CD4-positive, alpha-beta T cell treated with Interleukin-4 for 4 hours (primary cell): ENCODE measurements at regions not wholly inside any gene's neighbourhood (a gene's known extent, or its start where the extent isn't known, plus 50 kb on each side); places are given as distances from the start of the nearest gene placed in this dataset.

ENCODE experiments used
- DNase-seq: peaks from one replicate; pipeline ENCODE4 v3.0.0-alpha.2; 2020

DNA sequence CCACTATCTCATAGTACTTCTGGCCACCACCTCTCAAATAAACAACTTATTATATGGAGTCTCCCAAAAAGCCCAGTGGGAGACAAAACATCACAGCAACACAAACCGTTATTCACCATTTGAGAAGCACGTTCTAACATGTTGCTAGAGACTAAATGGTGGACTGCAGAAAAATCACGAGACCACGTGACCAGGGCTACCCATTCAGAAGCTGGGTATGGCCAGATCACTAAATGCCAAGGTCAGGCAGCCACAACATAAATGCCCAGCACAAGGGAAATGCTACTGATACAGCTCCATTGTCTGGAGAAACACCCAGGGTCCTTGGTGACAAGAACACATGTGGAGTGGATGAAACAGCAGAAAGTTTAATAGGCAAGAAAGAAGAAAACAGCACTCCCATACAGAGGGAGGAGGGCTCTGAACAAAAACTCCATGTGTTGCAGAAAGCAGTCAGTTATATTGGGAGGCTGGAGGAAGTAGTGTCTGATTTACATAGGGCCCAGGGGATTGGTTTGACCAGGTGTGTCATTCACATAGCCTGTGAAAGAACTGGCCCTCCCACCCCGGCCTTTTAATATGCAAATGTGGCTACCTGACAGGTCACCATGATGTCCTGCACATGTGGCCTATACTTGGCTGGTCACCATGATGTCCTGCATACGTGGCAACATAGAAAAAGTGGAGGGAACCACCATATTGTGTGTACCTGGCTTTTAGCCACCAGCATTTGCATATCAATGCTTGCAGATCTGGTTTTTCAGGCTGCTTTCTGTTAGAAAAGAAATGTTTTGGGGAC is 97.2 kb downstream of the TRIM36 start:
- no peak for DNase-seq

GRCh38 chr5:115070737-115071136 is 99.0 kb downstream of the TRIM36 start:
- no peak for DNase-seq

- no peak for DNase-seq
Observed at GRCh38 chr5:115069087-115069968, 100.4 kb downstream of the TRIM36 start.

DNA sequence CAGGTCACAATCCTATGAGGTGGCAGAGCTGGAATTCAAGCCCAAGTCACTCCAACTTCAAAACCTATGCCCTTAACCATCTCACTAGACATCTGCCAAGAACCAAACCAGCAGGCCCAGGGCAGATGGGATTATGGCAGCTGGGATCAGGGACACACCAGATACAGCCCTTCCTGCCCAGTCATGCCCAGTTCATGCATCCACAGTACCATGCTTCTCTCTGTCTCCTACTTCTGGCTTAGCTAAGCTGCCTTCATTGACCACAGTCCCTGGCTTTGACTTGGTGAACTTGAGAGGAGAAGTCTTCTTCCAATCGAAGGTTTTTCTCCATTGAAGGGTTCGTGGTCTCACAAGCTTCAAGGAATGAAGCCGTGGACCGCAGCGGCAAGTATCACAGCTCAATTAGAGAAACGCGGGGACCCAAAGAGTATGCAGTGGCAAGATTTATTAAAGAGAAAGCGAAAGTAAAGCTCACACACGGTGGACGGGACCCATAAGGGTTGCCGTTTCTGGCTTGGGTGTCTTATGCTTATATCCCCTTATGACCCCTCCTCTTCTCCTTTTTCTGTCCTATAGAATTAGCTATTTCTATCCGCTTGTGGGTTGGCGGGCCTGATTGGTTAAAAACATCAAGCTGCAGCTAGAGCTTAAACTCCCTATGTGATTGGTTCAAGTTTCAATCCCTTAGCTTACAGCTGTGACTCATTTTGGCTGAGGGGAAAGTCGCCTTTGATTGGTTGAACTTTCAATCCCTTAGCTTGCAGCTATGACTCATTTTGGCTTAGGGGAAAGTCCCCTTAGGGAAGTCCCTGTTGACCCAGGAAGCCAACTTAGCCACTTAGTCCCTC is 101.2 kb downstream of the TRIM36 start:
- DNase-seq: peak; percentile 59

DNA sequence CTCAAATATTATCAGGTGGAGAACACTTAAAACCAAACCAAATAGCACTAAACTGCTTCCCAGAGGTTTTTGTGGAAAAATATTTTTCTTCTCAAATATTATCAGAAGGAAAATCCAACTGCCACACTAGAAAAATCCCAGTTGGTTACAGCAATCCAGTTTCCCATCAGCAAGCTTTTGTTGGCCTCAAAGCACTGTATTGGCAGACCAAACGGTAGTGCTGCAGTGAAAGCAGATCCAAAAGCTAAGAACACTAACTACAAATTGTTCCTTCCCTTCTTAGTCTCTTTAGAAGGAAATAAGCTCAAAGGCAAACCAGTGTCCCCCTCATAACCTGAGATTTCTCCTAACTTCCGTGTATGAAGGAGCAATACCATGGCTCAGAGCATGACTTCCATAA is 105.3 kb downstream of the TRIM36 start:
- DNase-seq: no peak

- no peak for DNase-seq
Observed at GRCh38 chr5:115054387-115054951, 115.2 kb downstream of the TRIM36 start.

- no peak for DNase-seq
Observed at GRCh38 chr5:115052948-115053347, 116.8 kb downstream of the TRIM36 start.

DNA sequence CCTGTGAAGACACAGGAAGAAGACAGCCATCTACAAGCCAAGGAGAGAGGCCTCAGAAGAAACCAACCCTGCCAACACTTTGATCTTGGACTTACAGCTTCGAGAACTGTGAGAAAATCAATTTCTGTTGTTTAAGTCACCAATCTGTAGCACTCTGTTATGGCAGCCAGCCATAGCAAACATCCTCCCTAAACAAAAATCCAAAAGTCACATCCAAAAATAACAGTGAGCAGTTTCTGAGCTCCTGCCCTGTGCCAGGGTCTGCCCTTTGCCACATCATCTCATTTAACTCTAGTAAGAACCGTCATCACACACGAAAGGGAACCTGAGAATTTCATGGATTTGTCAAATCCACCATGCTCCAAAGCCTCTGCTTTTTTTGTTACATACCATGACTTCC is 118.8 kb downstream of the TRIM36 start:
- no peak for DNase-seq

DNA sequence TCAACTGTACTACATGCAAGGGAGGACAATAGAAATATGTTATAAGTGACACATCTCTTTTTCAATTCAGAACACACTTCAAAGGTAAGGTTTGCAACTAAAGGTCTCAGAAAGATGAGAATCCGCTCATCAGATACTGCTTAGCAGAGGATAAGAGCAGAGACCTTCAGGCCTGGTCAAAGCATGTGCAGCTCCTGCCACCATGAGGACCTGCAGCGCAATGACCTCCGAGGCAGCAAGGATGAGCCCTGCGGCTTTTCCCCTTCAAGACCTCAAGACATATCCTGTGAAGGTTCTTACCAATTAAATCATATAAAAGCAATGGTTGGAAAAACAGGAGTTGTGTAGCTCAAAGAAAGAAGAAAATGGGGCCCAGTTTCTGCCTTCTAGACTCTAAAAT is 135.8 kb downstream of the TRIM36 start:
- no peak for DNase-seq

DNA sequence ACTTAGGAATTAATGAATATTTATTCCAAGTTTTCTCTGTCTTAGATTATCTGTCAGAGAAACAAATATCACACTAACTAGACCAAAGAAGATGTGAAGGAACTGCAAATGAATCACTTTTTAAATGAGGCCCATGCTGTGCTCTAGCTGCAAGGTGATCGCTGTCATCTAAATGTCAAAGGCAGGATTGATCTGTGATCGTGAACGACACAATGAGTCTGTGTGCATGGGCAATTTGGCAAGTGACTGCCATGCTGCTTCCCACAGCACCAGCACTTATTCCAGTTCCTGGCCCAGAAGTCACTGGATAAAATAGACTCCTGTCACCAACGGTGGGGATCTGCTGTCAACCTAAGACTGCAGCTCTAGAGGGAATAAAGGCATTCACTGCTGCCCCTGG is 141.2 kb downstream of the TRIM36 start:
- DNase-seq: no peak

DNA sequence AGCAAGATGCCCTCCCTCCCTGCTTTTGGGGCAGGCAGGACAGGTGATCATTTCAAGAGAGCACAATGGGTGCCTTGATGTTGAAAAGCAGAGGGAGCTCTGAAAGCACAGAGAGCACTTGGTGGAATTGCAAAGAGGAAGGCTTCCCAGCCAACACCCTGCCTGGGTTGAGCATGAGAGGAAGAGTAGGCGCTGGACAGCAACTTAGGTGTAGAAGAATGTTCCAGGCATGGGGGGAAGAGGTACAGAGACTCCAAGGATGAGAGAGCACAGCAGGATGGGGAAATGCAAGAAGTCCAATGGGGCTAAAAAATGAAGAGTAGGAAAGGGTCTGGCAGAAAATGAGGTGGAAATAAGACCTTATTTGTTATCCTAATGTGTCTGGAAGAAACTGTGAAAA is 144.8 kb downstream of the TRIM36 start:
- DNase-seq: no peak

DNA sequence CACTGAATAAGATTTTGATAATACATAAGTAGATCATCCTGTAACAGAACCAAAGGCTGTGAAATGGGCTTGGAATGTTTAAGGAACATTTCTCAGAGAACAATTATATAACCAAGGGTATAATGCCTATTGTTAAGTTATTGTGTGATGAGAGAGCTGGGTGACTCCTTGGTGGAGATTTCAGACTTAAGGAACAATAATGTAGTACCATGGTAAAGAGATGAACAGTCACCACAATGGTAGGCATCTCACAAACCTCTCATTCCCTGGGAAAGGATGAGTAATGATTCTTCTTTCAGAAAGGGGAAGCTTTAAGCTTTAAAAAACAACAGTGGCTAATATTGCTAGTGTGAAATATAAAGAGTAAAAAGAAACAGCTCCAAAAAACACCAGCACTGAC is 147.4 kb downstream of the TRIM36 start:
- no peak for DNase-seq

DNA sequence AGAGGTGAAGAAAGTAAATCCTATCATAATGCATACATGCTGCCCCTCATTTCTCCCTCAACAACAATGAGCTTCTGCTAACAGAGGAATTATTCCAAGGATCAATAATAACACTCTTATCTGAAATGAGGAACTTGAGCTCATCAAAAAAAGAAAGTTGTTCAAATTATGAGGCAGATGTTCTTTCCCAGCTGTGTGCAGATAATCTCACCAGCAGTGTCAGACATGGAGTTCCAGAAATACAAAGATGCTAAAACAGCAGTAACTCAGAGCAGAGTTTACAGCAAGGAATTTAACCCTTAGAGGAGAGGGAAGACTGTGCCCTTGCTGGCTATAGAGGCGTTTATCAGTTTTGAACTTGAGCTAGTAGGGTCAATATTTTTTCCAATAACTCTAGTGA is 153.1 kb downstream of the TRIM36 start:
- DNase-seq: no peak

DNA sequence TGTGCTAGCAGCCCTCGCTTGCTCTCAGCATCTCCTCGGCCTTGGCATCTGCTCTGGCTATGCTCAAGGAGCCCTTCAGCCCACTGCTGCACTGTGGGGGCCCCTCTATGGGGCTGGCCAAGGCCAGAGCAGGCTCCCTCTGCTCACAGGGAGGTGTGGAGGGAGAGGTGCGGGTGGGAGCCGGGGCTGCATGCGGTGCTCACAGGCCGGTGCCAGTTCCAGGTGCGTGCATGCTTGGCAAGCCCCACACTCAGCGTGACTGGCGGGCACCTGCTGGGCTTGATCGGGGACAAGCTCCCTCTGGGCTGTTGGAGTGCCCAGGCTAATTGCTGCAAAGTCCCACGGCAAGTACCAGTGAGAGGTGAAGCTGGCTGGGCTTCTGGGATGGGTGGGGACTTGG is 170.5 kb downstream of the TRIM36 start:
- no peak for DNase-seq

DNA sequence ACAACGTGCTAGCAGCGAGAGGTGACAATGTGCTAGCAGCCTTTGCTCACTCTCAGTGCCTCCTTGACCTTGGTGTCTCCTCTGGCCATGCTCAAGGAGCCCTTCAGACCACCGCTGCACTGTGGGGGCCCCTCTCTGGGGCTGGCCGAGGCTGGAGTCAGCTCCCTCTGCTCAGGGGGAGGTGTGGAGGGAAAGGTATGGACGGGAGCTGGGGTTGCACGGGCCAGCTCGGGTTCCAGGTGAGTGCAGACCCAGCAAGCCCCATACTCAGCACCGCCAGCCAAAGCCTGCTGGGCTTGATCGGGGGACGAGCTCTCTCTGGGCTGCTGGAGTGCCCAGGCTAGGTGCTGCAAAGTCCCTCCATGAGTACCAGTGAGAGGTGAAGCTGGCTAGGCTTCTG is 180.2 kb downstream of the TRIM36 start:
- DNase-seq: no peak

DNA sequence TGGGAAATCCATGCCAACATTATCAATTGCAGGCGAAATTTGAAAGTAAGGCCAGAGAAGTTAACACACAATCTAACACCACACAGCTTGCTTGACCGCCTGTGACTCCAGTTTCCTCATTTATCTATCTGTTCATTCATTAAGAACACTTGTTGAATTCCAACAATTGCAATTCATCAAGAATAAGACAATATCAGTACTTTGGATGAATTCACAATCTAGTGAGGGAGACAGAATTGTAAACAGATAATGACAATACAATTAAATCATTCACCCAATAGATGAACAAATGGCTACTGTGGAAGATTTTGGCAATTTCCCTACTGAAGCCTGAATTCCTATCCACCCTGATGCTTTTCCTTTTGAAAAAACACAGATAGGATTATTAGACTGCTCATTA is 181.6 kb downstream of the TRIM36 start:
- DNase-seq: no peak

DNA sequence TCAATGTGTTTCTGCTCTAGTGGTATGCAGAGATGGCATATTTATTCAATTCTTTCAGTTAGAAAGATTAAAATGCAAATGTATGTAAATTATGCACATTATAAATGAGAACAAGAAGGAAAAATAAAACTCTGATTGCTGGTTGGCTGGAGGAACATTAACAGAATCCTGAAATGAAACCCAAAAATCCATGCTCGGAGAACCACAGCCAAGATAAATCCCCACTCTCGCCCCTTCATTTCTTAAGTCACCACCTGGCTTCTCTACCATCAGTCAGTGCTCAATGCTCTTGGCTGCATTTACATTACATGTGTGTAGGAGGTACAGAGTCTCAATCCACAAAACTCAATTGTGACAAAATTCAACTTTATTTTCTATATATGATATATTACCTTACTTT is 184.9 kb downstream of the TRIM36 start:
- DNase-seq: no peak

- no peak for DNase-seq
Observed at GRCh38 chr5:114981111-114981510, 188.6 kb downstream of the TRIM36 start.

DNA sequence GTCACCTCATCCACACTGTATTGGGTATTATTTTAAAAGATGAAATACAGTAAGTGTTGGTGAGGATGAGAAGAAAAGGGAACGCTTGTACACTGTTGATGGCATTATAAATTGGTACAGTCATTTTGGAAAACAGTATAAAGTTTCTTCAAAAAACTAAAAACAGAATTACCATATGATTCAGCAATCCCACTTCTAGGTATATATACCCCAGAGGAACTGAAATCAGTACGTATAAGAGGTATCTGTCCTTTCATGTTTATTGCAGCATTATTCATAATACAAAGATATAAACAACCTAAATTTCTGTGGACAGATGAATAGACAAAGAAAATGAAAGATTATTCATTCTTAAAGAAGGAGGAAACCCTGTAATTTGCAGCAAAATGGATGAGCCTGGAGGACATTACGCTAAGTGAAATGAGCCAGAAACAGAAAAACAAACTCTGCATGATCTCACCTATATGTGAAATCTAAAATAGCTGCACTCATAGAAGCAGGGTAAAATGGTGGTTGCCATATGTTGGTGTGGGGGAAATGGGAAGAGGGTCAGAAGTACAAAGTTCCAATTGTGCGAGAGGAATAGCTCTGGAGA is 191.6 kb downstream of the TRIM36 start:
- DNase-seq: no peak

- DNase-seq: no peak
Observed at GRCh38 chr5:114969482-114969881, 200.2 kb downstream of the TRIM36 start.

GRCh38 chr5:114957384-114957783 is 212.3 kb downstream of the TRIM36 start:
- no peak for DNase-seq

DNA sequence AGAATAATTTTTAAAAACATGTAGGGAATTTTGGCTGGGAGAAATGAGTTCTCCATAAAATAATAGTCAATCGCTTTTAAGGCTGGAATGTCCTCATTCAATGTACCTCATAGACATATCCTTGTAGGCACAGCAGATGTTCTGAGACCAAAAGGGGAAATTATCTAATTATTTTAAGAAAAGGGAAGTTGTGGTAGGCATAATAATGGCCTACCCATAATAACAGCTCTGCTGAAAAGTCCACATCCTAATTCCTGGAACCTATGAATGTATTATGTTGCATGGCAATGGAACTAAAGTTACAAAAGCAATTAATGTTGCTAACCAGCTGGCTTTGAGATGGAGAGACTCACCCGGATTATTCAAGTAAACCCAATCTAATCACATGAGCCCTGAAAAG is 216.1 kb downstream of the TRIM36 start:
- DNase-seq: no peak

- DNase-seq: no peak
Observed at GRCh38 chr5:114952876-114953275, 216.8 kb downstream of the TRIM36 start.
